AG09319 (cell line): ENCODE measurements at regions not wholly inside any gene's neighbourhood (a gene's known extent, or its start where the extent isn't known, plus 50 kb on each side); places are given as distances from the start of the nearest gene placed in this dataset.
"Not testable (repeated sequence)": the region's sequence is repeated elsewhere in the genome, so short reads cannot be mapped to it uniquely, and the experiment has no call there.

Source experiments
- DNase-seq: peaks from one replicate; pipeline ENCODE4 v3.0.0-alpha.2; 2010; ENCODE audit warnings: low read depth; ENCODE audit errors: extremely low read depth
- CTCF ChIP-seq: IDR thresholded peaks from 2 replicates; pipeline ENCODE4 v1.5.1; 2011; ENCODE audit warnings: low read depth, mild to moderate bottlenecking, inconsistent platforms, low read length, moderate library complexity

DNA sequence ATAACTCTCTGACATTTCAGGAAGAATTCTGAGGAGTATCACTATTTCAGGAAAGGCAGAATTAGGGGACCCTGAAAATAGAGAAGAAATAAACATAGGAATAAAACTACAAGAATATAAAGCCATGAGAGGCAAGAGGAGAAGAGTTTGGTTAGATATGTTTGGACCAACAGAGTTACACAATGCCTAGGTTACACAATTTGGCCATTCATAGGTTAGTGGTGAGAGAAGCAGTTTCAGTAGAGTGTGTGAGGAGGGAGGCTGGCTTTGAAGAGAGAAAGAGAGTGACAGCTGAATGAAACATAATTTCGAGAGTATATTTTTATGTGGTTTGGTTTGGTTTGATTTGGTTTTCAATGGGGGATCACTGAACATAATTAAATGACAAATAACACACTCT is 783.2 kb upstream of the LRRN3 start:
- no peak for DNase-seq
- TF ChIP-seq CTCF, result no peak

GRCh38 chr7:110308791-110309190 is 782.1 kb upstream of the LRRN3 start:
- no peak for DNase-seq
- TF ChIP-seq CTCF, result no peak

DNA sequence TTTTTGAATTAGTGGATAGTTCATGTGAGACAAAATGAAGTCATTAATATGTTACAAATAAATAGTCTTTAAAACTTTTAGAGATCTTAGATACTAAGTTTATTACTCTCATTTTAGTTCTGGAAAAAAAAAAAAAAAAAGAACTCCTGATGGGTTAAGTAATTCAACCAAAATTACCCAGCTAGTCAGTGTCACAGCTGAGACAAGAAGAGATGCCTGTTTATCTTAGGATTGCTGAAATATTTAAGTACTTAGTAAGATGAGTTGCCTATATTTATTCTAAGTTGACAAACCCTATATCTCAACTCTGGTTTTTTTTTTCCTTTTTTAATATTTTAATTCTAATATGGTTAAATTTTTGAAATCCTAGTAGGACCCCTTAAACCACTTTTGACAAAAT is 781.0 kb upstream of the LRRN3 start:
- TF ChIP-seq CTCF, result no peak
- no peak for DNase-seq

- no peak for TF ChIP-seq CTCF
- DNase-seq, result no peak
Observed at GRCh38 chr7:110311556-110311955, 779.4 kb upstream of the LRRN3 start.

DNA sequence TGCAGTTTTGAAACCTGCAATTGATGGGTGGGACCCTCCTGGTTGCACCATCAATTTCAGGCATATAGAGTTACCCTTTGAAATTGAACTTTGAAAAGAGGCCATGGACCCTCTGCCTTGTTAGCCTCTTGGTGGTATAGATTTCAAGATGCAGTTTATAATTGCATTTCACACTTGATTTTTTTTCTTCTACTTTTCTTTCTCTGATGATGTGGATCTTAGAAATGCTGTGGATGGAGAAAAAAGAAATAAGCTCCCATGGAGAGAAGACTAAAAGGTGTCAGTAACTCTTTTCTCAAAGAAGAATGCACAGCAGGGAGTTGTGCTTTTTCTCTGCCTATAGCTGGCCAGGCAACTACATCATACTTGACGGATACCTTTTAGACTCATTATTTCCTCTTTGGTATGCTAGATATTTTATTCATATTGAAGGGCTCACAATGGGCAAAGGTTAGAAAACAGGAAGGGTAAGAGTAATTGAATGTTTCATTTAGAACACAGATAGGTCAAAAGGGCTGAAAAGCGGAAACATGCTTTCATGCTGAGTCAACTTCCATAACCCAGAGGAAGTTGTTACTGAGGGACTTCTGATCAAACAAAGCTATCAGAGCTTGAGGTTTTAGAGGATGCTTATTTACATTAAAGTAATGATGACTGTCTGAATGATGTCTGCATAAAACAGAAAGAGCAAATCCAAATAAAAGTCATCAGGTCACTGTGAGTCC is 773.2 kb upstream of the LRRN3 start:
- no peak for DNase-seq
- no peak for TF ChIP-seq CTCF

GRCh38 chr7:110320285-110320684 is 770.6 kb upstream of the LRRN3 start:
- not testable (repeated sequence) for DNase-seq

GRCh38 chr7:110322796-110323195 is 768.1 kb upstream of the LRRN3 start:
- no peak for DNase-seq
- no peak for TF ChIP-seq CTCF

- DNase-seq, result no peak
Observed at GRCh38 chr7:110326966-110327365, 764.0 kb upstream of the LRRN3 start.

More at GRCh38 chr7:110326966-110327365, 764.0 kb upstream of the LRRN3 start:
- no peak for TF ChIP-seq CTCF
